HL-60/S4 (cell line): ENCODE measurements at regions not wholly inside any gene's neighbourhood (a gene's known extent, or its start where the extent isn't known, plus 50 kb on each side); places are given as distances from the start of the nearest gene placed in this dataset.

ENCODE experiments used
- in situ Hi-C: fragments of 300-500 bp; cut with MboI; formaldehyde crosslinking; loops from 2 replicates; pipeline ENCODE4 v1.14.3; 2022; ENCODE audit warnings: low sequenced_read_pairs

GRCh38 chr3:10695595-10696285 lies 120.3 kb upstream of the SLC6A11 start:
- in situ Hi-C loops: no loop called here

DNA sequence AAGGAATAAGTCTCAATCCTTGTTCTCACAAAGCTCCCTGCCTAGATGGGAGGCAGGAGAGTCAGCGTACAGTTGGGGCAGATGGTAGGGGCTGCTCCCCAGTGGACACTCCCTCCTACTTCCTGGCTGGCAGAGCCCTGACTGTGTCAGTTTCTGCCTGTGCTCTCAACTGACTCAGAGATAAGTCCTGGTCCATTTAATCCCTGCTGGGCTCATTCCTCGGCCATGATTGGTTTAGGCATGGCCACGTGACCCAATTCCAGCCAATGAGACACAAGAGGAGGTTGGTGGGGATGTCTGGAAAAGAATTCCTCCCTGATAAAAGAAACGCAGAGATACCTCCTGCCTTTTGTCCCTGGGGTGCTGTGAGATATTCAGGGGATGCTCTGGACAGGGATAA lies 118.1 kb upstream of the SLC6A11 start:
- in situ Hi-C loops: no loop called here

GRCh38 chr3:10700821-10701220 lies 115.2 kb upstream of the SLC6A11 start:
- in situ Hi-C loops: no loop called here

DNA sequence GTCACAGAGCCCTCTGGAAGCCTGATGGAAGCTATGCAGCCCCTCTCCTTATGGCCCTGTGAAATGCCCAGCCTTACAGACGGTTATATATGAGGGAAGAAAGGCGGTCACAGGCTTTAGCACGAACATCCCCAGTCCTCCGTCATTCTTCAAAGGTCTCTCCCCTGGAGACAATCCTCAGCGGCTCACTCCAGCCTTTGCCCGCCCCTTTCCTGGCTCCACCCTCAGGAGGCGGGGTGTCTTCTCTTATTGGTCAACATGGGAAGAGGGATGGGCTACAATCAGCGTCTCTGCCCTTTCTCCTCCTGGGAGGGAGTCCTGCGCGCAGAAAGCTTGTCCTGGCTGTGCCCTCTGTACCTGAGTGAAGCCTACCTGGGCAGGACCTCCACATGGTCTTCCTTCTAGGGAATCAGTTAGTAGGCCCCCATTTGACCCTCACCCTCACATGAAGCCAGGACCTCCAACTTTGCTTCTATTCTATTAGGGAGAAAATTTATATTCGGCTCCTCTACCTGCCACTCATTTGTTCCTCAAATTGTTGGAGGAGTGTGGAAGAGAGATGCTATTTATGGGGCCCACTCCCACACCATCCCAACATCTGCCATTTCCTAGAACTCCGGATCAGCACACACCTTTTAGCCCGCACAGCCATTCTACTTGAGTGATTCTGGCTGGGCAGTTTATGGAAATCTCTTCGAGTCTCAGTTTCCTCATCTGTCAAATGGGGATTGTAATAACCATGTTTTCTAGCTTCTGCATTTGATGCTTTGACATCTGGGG lies 112.9 kb upstream of the SLC6A11 start:
- in situ Hi-C loops: no loop called here

GRCh38 chr3:10703875-10704274 lies 112.2 kb upstream of the SLC6A11 start:
- in situ Hi-C loops: no loop called here

DNA sequence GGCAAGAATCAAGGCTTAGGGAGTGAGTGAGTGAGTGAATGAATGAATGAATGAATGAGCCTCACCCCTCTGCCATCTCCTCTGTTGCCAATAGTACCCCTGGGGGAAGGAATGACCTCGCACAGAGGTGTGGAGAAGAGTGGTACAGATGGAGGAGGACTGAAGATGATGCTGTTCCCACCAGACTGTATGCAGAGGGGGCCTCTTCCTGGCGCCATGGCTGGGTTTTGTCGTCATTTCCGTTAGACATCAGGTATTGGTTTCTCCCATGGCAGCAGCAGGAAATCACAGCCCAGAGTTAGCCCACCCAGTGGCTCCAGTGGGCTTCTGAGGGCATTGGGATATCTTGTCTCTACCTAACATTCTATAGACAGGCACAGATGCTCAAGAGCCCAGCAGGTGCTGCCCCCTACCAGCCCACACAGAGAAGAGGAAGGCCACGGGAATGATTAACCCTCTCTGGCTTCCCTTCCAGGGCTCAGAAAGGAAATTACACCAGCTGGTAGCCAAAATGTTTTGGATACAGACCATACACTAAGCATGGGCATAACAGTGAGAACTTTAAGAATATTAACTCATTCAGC lies 109.8 kb upstream of the SLC6A11 start:
- in situ Hi-C loops: no loop called here

- in situ Hi-C loops: no loop called here
Observed at GRCh38 chr3:10706740-10707399, 109.2 kb upstream of the SLC6A11 start.

GRCh38 chr3:10707400-10708215 lies 108.4 kb upstream of the SLC6A11 start:
- in situ Hi-C loops: no loop called here

- in situ Hi-C loops: no loop called here
Observed at GRCh38 chr3:10708216-10708893, 107.7 kb upstream of the SLC6A11 start.

- in situ Hi-C loops: no loop called here
Observed at GRCh38 chr3:10709110-10709781, 106.8 kb upstream of the SLC6A11 start.

- in situ Hi-C loops: no loop called here
Observed at GRCh38 chr3:10712121-10712520, 103.9 kb upstream of the SLC6A11 start.

GRCh38 chr3:10713656-10714055 lies 102.4 kb upstream of the SLC6A11 start:
- in situ Hi-C loops: no loop called here

- in situ Hi-C loops: no loop called here
Observed at GRCh38 chr3:10715886-10716285, 100.1 kb upstream of the SLC6A11 start.

DNA sequence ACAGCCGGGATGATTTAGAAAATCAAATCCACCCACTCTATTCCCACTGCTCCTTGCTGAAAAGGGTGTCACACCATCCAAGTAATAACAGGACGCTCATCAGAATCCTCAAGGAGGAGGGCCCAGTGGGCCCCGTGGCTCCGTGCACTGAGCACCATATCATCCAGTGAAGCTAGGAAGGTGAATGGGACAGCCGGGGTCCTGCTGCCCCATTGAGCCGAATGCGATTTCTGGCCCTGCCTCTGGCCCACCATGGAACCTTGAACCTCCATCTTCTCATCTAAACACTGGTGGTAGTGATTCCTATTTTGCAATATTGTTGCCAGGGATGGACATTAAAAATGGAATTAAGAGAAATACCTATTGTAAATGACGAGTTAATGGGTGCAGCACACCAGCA lies 99.1 kb upstream of the SLC6A11 start:
- in situ Hi-C loops: no loop called here

DNA sequence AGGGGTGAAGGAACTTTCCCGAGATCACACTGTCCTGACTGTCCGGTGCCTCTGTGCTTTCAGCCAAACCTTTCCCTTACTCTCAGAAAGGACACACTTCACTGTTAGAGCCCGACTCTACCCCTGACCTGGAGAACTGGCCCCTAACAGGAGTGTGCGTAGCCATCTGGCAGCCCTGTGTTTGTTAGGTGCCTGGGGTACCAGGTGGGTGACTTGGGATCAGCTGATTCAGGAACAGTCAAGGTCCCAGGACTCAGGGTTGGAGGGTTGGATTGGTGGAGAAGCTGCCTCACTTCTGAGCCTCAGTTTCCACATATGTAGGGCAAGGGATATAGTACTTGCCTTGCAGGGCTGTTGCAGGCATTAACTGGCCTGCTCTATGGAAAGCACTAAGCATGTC lies 98.3 kb upstream of the SLC6A11 start:
- in situ Hi-C loops: no loop called here

DNA sequence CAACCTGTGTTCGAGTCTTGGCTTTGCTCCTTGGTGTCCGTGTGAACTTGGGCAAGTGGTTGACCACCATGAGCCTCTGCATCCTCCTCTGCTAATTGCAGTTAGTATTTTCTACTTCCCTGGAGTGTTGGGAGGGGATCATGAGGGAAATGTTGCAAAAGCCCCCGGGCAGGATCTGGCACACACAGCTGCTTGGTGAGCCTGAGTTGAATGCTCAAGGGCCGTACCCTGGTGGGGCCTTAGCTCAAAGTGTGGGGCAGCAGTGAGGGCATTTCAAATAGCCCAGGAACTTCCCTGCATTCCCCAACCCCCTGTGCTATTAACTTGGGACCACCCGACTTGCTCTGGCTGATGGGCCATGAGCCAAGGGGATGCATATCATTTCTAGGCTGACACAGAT lies 94.9 kb upstream of the SLC6A11 start:
- in situ Hi-C loops: no loop called here

DNA sequence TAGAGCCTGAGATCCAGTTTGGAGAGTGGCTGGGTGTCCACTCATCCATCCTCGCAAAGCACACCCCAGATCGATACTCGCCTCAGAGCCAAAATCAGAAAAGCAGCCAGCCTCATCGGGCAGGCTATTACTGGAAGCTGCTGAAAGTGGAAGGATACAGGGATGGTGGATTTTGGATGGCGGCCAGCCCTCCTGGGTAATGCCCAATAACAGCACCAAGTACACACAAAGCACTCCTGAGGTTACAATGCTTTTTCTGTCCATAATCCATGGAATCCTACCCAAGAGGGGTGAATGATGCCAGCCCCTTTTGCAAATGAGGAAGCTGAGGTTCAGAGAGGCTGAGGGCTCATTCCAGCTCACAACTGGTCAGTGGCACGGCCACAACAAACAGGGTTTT lies 93.1 kb upstream of the SLC6A11 start:
- in situ Hi-C loops: no loop called here

DNA sequence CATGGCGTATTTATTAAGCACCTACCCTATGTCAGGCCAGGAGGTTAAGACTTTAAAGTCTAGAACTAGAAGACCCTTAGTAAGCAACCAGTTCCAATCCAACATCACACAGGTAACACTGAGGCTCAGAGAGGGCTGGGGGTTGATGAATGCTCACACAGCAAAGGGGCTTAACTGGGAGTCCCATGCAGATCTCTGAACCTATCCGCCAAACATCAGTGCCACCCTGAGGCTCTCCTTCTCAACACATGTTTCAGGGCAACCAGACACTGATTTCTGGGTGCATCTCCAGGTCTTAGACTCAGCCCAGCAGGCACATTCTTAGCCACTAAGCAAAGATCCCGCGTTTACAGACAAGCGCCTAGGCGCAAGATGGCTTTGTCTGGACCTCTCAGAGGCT lies 92.0 kb upstream of the SLC6A11 start:
- in situ Hi-C loops: no loop called here

DNA sequence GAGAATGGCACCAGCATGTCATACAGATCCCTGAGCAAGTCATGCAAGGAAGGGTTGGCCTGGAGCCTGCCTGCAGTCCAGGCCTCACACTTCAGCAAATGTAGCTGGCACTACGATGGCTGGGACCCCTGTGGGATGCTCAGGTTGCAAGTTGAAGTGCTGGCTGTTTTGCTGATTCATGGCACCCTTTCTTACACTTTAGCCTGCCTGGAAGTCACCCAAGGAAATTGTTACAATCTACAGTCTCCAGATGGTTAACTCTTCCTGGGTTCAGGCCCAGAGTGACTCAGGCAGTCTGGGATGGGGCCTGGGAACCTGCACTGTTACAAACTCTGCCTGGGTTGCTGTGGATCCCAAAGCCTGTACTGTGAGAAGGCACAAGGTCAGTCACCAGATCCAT lies 91.0 kb upstream of the SLC6A11 start:
- in situ Hi-C loops: loop anchor here (25.0 kb wide), 2 partner anchors 388 to 1038 kb away; no protein-coding TSS in a partner anchor

GRCh38 chr3:10725846-10726245 lies 90.2 kb upstream of the SLC6A11 start:
- in situ Hi-C loops: loop anchor here (25.0 kb wide), 2 partner anchors 389 to 1039 kb away; no protein-coding TSS in a partner anchor
